Stimulated activated CD4-positive, alpha-beta T cell treated with anti-CD3 and anti-CD28 coated beads, TNF-alpha, amount 100 ng/mL, for 24 hours (primary cell): ENCODE measurements at regions not wholly inside any gene's neighbourhood (a gene's known extent, or its start where the extent isn't known, plus 50 kb on each side); places are given as distances from the start of the nearest gene placed in this dataset.

ENCODE experiments used
- DNase-seq, 3 experiments: peaks; one replicate each; pipeline ENCODE4 v3.0.0-alpha.2; 2020; ENCODE audit warnings: low read depth in 3 of 3

- DNase-seq = no peak
Observed at GRCh38 chr10:128852449-128852848, 614.6 kb upstream of the MGMT start.

GRCh38 chr10:128852902-128853301, 614.1 kb upstream of the MGMT start:
- no peak for DNase-seq

GRCh38 chr10:128853537-128853936, 613.5 kb upstream of the MGMT start:
- no peak for DNase-seq

- DNase-seq = no peak
Observed at GRCh38 chr10:128854204-128854603, 612.8 kb upstream of the MGMT start.

- no peak for DNase-seq
Observed at GRCh38 chr10:128854963-128855362, 612.1 kb upstream of the MGMT start.

GRCh38 chr10:128855618-128856428, 611.2 kb upstream of the MGMT start:
- no peak for DNase-seq

GRCh38 chr10:128859738-128860386, 607.2 kb upstream of the MGMT start:
- peak in 1 of 3 experiments; percentile 13 for DNase-seq

GRCh38 chr10:128860574-128860973, 606.5 kb upstream of the MGMT start:
- DNase-seq = no peak

- DNase-seq = no peak
Observed at GRCh38 chr10:128861018-128861901, 605.8 kb upstream of the MGMT start.

- no peak for DNase-seq
Observed at GRCh38 chr10:128863411-128863810, 603.6 kb upstream of the MGMT start.

GRCh38 chr10:128863823-128864405, 603.1 kb upstream of the MGMT start:
- DNase-seq = no peak

- no peak for DNase-seq
Observed at GRCh38 chr10:128864554-128865295, 602.3 kb upstream of the MGMT start.

GRCh38 chr10:128865436-128866195, 601.4 kb upstream of the MGMT start:
- DNase-seq = no peak

- DNase-seq = no peak
Observed at GRCh38 chr10:128866551-128866950, 600.5 kb upstream of the MGMT start.

- DNase-seq = no peak
Observed at GRCh38 chr10:128867210-128867609, 599.8 kb upstream of the MGMT start.

- DNase-seq = no peak
Observed at GRCh38 chr10:128867819-128868218, 599.2 kb upstream of the MGMT start.

GRCh38 chr10:128868481-128868880, 598.6 kb upstream of the MGMT start:
- no peak for DNase-seq

- DNase-seq = no peak
Observed at GRCh38 chr10:128869101-128869749, 597.8 kb upstream of the MGMT start.

GRCh38 chr10:128870830-128871597, 596.0 kb upstream of the MGMT start:
- no peak for DNase-seq
